ENCODE measurements at regions not wholly inside any gene's neighbourhood (a gene's known extent, or its start where the extent isn't known, plus 50 kb on each side); places are given as distances from the start of the nearest gene placed in this dataset.

DNA sequence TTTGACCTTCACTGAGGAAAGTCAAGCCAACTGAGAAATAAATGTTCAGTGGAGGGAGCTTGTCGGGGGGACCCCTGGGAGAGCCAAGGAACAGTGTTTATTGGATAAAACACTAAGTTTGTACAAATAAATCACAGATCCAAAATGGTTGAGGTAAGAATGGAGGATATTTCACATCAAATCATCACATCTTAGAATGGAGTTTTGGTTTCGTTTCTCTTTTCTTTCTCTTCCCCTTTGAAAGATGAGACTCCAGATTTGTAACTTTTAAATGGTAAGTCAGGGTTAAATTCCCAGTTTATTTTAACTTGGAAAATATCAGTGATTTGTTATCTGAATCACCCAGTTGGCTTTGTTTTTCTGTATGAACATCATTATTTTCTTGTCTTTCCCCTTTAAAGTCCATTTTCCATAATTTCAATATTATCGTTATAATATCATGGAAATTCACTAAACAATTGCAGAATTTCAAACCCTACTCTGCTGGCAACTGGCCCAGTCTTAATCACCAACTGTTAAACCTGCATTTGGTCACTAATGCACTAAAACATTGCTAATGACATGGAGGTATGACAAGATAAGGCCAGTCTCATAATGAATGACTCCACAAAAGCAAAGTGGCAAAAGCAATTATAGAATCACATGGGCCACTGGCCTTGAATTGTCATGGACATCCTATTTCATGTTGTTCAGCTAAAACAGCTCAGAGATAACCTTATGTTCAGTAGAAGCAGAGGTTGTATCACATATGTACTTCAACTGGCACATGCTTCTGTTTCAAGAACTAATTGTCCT lies 295.1 kb downstream of the SHOX2 start:
- DNase-seq (ENCODE audit: low read depth in 1 of 2, low spot score in 1 of 2) = no peak

DNA sequence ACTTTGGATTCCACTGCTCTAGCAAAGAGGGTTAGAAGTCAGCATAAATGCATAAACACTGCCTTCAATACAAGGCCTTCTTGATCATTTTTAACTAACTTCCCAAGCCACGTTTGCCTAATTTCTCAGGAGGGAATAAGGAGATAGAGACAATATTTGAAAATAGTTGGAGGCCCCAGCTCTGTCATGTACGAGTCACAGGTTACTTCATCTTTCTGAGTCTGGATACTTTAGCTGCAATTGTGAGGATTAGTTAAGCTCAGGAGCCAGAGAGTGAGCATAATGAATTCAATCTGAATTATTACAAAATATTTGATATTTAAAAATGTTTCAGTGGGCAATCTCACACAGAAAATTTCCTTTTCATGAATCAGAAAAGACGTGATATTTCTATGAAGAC lies 298.9 kb downstream of the SHOX2 start:
- DNase-seq (ENCODE audit: low read depth in 1 of 2, low spot score in 1 of 2) = no peak

- no peak for DNase-seq (ENCODE audit: low read depth in 1 of 2, low spot score in 1 of 2)
Observed at GRCh38 chr3:157805538-157805937, 300.7 kb downstream of the SHOX2 start.

GRCh38 chr3:157794771-157795170 lies 291.6 kb upstream of the VEPH1 start:
- DNase-seq (ENCODE audit: low read depth in 1 of 2, low spot score in 1 of 2) = no peak

DNA sequence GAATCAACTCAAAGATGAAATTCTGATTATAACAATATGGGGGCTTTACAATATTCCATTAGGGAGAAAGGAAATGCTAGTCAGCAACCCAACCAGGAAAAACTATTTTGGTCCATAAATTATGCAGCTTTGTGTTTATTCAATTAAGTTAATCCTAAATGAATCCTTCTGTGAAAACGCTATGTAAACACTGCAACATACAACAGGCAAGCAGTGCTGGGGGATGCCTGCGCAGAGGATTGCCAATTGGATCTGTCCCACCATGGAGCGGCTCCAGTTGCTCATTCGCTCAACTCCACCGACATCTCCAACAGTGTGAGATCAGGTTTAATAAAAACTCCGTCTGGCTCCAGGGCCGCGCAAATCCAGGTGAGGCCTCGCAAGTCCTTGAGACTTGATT lies 290.5 kb upstream of the VEPH1 start:
- no peak for DNase-seq (ENCODE audit: low read depth in 1 of 2, low spot score in 1 of 2)

GRCh38 chr3:157789162-157789561 lies 285.9 kb upstream of the VEPH1 start:
- DNase-seq (ENCODE audit: low read depth in 1 of 2, low spot score in 1 of 2) = no peak

DNA sequence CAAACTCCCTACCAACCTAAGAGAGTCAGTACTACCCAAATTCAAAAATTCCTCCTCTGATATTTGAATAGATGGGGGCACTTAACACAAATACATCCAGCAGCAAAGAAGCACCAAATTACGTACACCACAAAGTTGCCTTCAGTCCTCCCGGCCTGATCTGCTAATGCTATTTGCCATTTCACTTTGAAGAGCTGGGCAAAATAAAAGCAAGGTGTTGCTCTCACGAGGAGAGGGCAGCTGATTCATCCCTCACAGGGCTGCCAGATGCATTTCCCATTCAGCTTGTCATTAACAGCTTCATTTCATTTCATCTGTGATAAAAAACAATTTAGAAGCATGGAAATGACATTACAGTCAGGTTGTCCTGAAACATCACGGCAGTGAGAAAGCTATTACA lies 283.4 kb upstream of the VEPH1 start:
- DNase-seq (ENCODE audit: low read depth in 1 of 2, low spot score in 1 of 2) = no peak

GRCh38 chr3:157786211-157786610 lies 283.0 kb upstream of the VEPH1 start:
- DNase-seq (ENCODE audit: low read depth in 1 of 2, low spot score in 1 of 2) = no peak

DNA sequence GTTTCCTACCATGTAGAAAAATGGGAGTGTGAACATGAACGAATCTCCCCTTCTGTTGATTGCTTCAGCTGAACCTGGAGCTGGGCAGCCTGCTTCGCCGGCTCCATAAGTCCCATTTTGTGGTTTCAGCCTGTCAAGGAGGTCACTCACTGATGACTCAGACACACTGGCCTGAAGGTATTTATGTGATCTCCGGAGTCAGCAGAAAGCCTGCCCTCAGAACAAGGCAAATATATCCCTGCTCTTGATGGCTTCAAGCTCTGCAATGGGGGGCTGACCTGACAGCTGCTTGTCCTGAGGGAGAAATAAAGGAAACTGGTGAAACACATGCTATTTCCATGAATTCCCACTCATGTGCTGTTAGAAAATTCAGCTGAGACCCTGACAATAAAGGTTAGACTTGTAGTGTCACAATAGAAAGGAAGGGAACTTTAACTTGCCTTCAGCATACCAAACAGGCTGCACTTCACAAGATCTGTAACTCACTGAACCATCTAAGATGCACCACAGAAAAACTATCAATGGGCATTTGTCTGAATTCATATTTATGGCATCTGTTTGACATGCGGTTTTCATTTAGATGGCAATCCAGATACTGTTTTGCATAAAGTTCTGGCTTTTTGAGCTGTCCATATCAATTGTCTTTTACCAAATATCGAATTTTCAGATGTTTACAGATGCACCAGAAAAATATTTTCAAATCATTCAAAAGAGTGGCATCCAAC lies 282.0 kb upstream of the VEPH1 start:
- no peak for DNase-seq (ENCODE audit: low read depth in 1 of 2, low spot score in 1 of 2)

DNA sequence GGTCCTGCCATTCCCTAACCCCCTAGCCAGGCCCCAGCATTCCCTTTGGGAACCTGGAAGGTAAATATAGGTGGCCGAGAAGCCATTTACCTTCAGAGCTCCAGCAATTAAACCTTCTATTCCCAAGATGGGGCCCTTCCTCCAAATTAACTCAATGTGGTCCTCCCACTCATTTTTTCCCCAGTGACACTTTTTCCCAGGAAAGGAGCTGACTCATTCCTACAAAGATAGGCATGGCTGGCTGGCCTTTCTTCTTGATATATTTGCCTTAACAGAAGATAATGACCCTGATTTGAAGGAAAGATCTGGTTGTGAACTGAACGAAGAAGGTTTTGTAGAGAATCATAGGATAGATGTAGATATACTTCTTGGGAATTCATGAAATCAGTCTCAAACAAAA lies 279.0 kb upstream of the VEPH1 start:
- no peak for DNase-seq (ENCODE audit: low read depth in 1 of 2, low spot score in 1 of 2)

DNA sequence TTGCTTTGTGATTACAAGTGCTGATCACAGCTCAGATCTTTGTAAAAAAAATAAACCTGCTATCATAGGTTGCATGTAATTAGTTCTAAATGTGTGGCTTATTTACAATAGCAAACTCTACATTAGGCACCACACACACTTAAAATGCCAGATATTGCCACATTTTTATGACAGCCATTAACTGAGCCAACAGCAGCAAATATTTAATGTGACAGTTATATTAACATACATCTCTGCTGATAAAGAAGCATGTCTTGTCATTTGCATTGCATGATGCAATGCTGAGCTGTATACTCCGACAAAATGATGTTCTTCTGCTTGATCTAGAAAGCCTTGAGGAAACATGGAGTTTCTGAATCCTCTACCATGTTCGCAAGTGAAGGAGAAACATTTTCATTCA lies 273.6 kb upstream of the VEPH1 start:
- no peak for DNase-seq (ENCODE audit: low read depth in 1 of 2, low spot score in 1 of 2)

- no peak for DNase-seq (ENCODE audit: low read depth in 1 of 2, low spot score in 1 of 2)
Observed at GRCh38 chr3:157775446-157775845, 272.2 kb upstream of the VEPH1 start.

- DNase-seq (ENCODE audit: low read depth in 1 of 2, low spot score in 1 of 2) = no peak
Observed at GRCh38 chr3:157769378-157769777, 266.2 kb upstream of the VEPH1 start.

DNA sequence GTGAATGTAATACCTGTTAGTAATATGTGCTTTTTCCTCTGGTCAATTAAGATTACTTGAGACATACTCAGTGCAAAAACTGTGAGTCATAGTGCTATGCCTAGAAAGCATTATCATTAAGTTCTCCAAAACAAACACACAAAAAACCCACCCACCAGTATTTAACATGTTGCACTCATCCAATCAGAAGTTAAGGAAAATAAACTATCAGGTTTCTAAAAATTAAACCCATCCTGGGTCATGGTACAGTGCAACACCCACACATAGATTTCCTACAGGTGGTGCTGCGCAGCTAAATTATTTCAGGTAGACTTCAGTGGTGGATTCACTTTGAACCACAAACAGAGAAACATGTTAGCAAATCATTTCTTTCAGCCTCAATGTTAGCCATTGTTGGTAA lies 264.4 kb upstream of the VEPH1 start:
- no peak for DNase-seq (ENCODE audit: low read depth in 1 of 2, low spot score in 1 of 2)

DNA sequence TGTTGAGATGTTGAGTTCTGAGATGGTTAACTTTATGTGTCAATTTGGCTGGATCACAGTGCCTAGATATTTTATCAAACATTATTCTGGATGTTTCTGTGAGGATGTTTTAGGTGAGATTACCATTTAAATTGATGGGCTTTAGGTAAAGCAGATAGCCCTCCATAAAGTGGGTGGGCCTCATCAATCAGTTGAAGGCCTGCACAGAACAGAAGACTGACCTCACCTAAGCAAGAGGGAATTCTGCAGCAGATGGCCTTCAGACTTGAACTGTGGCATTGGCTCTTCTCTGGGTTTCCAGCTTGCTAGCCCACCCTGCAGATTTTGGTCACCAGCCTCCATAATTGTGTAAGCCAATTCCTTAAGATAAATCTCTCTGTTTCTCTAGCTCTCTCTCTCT lies 260.4 kb upstream of the VEPH1 start:
- DNase-seq (ENCODE audit: low read depth in 1 of 2, low spot score in 1 of 2) = no peak

- no peak for DNase-seq (ENCODE audit: low read depth in 1 of 2, low spot score in 1 of 2)
Observed at GRCh38 chr3:157759311-157759710, 256.1 kb upstream of the VEPH1 start.

GRCh38 chr3:157755233-157755632 lies 252.0 kb upstream of the VEPH1 start:
- no peak for DNase-seq (ENCODE audit: low read depth in 1 of 2, low spot score in 1 of 2)

- no peak for DNase-seq (ENCODE audit: low read depth in 1 of 2, low spot score in 1 of 2)
Observed at GRCh38 chr3:157754451-157754850, 251.2 kb upstream of the VEPH1 start.

GRCh38 chr3:157753787-157754136 lies 250.5 kb upstream of the VEPH1 start:
- DNase-seq (ENCODE audit: low read depth in 1 of 2, low spot score in 1 of 2) = no peak

DNA sequence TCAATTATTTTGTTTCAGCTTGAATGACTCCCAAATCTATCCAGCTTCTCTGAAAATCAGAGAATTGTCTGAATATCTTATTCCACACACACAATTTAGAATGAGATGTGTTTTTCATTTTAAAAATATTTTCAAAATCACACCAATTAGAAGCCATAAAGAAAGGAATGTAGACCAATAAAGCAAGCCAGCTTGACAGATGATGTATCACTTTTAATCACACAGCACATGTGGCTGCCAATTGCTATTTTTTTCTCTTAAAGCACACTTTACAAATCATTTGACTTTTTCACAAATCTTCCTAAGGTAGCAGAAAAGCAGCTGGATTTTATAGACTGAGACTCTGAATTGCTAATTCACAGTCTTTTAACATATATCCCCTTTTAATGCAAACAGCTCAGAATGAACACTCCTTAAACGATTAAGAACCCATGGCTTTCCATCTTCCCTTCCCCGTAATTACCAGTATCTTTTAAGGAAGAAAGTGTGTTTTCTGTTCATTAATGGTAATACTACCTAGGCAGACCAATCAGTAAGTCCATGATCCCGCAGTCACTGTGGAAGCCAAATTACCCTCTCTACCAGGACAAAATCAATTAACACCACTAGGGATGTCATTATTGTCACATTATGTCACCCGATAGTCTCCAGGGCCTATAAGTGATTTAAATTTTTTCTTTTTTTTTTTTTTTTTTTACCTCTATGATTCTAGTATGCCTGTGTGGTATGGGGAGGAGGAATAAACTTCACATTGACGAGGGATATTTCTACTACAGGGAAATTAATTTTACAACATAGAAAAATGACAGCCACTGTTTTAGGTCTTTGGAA lies 250.0 kb upstream of the VEPH1 start:
- no peak for DNase-seq (ENCODE audit: low read depth in 1 of 2, low spot score in 1 of 2)

DNA sequence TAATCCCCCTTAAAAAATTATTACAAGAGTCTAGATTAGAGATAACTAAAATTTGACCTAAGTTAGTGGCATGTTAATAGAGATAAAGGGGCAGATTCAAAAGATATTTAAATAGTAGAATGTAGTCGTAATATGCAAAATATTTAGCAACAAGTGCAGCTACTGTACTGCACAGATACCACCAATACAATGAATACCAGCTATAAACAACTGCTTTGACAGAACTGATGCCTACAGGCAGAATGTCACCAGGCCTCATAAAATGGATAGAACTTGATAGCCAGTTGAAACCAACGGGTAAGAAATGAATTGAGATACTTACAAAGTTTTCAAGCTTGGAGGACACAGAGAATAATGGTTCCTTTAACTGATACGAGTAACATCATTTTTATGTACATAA lies 249.3 kb upstream of the VEPH1 start:
- no peak for DNase-seq (ENCODE audit: low read depth in 1 of 2, low spot score in 1 of 2)

DNA sequence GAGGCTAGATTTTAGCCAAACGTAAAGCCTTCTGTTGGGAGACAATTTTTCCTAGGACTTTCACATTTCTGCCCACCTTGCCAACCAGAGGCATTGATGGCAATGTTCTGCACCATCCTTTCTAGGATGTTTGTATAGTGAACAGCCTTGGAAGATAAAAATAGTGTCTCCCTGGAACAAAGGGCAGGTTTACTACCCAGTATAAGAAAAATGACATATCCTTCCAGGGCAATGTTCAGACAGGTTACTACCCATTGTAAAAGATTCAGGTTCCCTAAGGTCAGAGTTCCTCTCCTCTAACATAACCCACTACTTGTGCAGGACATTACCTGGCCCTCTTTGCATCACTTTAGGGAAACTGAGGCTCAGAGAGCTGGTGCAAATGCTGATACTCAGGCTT lies 248.2 kb upstream of the VEPH1 start:
- no peak for DNase-seq (ENCODE audit: low read depth in 1 of 2, low spot score in 1 of 2)

Data from activated T-helper 1 cell treated with anti-CD3 and anti-CD28 coated beads, Interleukin-2, amount 50 U/mL, for 16 hours (primary cell).